ENCODE measurements at regions not wholly inside any gene's neighbourhood (a gene's known extent, or its start where the extent isn't known, plus 50 kb on each side); places are given as distances from the start of the nearest gene placed in this dataset.

GRCh38 chr2:176826984-176827668 is 385.5 kb upstream of the HNRNPA3 start:
- TF ChIP-seq POLR2AphosphoS5 (IDR thresholded peaks at IDR 0.05; ENCODE audit: low read depth, low read length) (no peak), POLR2A (IDR thresholded peaks at IDR 0.05; ENCODE audit: low read depth, low read length) (no peak)

Data from GM12891 (cell line).